Thyroid gland (tissue), 4 donors: ENCODE measurements at regions not wholly inside any gene's neighbourhood (a gene's known extent, or its start where the extent isn't known, plus 50 kb on each side); places are given as distances from the start of the nearest gene placed in this dataset.

Experiments
- DNase-seq, 2 donors: peaks; one replicate each; pipeline ENCODE4 v3.0.0-alpha.2; 2019
- H3K27ac ChIP-seq, 3 donors: fragments of 200-600 bp; sonication (generic); 1 replicate in 2 of 3; 2 replicates in 1 of 3; pipeline ENCODE4 v1.5.1; 2016 to 2019; ENCODE audit warnings: mild to moderate bottlenecking in 1 of 3, moderate library complexity in 1 of 3
- H3K27me3 ChIP-seq: fragments of 200-600 bp; sonication (generic); one replicate; pipeline ENCODE4 v1.5.1; 2019
- H3K36me3 ChIP-seq, 2 donors: fragments of 200-600 bp; sonication (generic); one replicate each; pipeline ENCODE4 v1.5.1; 2016 to 2019
- H3K4me1 ChIP-seq, 2 donors: fragments of 200-600 bp; sonication (generic); one replicate each; pipeline ENCODE4 v1.5.1; 2017 to 2019
- H3K4me3 ChIP-seq, 3 donors: fragments of 200-600 bp; sonication (generic); replicated peaks in 1 of 3; 1 replicate in 2 of 3; 2 replicates in 1 of 3; pipeline ENCODE4 v1.5.1; 2016; ENCODE audit warnings: mild to moderate bottlenecking in 1 of 3
- H3K9me3 ChIP-seq: fragments of 200-600 bp; sonication (generic); one replicate; pipeline ENCODE4 v1.5.1; 2017
- CTCF ChIP-seq, 6 experiments: fragments of 200-600 bp in 3 of 6; fragments of 450-650 bp in 3 of 6; sonication (generic) in 3 of 6; IDR thresholded peaks; one replicate each; pipeline ENCODE4 v1.5.1; 2016 to 2019; ENCODE audit warnings: antibody characterized with exemption in 6 of 6, mild to moderate bottlenecking in 2 of 6, inconsistent platforms in 1 of 6, moderate library complexity in 1 of 6
- POLR2A ChIP-seq, 2 donors: fragments of 450-650 bp; IDR thresholded peaks; one replicate each; pipeline ENCODE4 v1.6.1; 2017; ENCODE audit warnings: antibody characterized with exemption in 2 of 2, mild to moderate bottlenecking in 2 of 2, moderate library complexity in 1 of 2
- WGBS, 2 donors: methylation state at CpG; one replicate each; pipeline ENCODE4 v1.1.5; 2017; 5-methylcytosine and 5-hydroxymethylcytosine counted together
- intact Hi-C: fragments of 100-400 bp; cut with DNase I; formaldehyde crosslinking; loops from one replicate; pipeline ENCODE4 v1.15.1; 2023

GRCh38 chr2:82494739-82495138 is 1964.3 kb downstream of the SUCLG1 start:
- TF ChIP-seq POLR2A (IDR thresholded peaks at IDR 0.05): no peak
- TF ChIP-seq CTCF (IDR thresholded peaks at IDR 0.05): no peak
- no peak overlapping the region for H3K4me3 ChIP-seq
- no peak for DNase-seq
- H3K27ac ChIP-seq: no peak overlapping the region
- H3K4me1 ChIP-seq: no peaks in the 10 kb centered on the region
- H3K9me3 ChIP-seq: no peaks in the 10 kb centered on the region
- no peaks in the 10 kb centered on the region for H3K36me3 ChIP-seq
- no peaks in the 10 kb centered on the region for H3K27me3 ChIP-seq
- intact Hi-C loops: no loop called here
- WGBS, 2 donors: 65 to 69% methylated on average over 5 of the region's 5 CpGs

DNA sequence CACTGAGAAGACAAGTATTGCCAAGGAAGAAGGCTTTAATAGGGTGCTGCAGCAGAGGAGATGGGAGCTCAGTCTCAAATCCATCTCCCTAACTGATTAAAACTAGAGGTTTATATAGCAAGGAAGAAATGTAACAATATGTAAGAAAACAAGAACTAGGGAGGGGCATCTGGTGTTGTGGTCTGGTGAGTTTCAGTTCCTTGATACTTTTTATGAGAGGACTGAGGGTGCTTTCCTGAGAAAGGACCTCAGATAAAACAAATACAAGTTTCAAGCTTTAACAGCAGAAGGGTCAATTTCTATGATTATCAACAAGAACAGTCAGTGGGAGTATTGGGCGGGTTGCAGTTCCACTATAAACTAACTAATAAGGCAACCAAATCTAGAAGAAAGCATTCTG is 1967.5 kb downstream of the SUCLG1 start:
- Histone ChIP-seq H3K36me3 (no peaks in the 10 kb centered on the region), H3K27ac (no peak overlapping the region), H3K9me3 (no peaks in the 10 kb centered on the region), H3K27me3 (no peaks in the 10 kb centered on the region), H3K4me1 (no peaks in the 10 kb centered on the region), H3K4me3 (no peak overlapping the region)
- DNase-seq: no peak
- WGBS, 2 donors: 80 to 86% methylated on average over 1 of the region's 1 CpG
- intact Hi-C loops: no loop called here
- no peak for TF ChIP-seq POLR2A (IDR thresholded peaks at IDR 0.05)
- no peak for TF ChIP-seq CTCF (IDR thresholded peaks at IDR 0.05)

DNA sequence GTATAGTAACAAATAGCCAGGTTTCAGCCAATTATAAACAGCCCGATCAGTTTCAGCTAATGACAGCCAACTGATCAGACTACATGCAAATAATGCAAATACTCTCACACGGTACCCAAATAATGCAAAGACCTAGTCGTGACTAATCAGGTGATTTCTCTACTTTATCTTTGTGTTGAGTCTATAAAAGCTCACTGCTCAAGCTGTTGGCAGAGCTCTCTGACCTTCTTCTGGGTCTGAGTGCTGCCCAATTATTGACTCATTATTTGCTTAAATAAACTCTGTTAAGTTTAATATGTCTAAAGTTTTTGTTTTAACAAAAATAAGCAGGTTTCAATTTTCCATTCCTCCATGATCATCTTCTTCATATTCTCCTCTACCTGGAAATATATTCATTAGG is 1971.7 kb downstream of the SUCLG1 start:
- no peak overlapping the region for H3K27ac ChIP-seq
- TF ChIP-seq CTCF (IDR thresholded peaks at IDR 0.05) (no peak), POLR2A (IDR thresholded peaks at IDR 0.05) (no peak)
- DNase-seq: no peak
- no peaks in the 10 kb centered on the region for H3K4me1 ChIP-seq
- H3K36me3 ChIP-seq: no peaks in the 10 kb centered on the region
- no peaks in the 10 kb centered on the region for H3K27me3 ChIP-seq
- no peak overlapping the region for H3K4me3 ChIP-seq
- no peaks in the 10 kb centered on the region for H3K9me3 ChIP-seq
- WGBS, 2 donors: 87 to 88% methylated on average over 3 of the region's 3 CpGs
- intact Hi-C loops: no loop called here

DNA sequence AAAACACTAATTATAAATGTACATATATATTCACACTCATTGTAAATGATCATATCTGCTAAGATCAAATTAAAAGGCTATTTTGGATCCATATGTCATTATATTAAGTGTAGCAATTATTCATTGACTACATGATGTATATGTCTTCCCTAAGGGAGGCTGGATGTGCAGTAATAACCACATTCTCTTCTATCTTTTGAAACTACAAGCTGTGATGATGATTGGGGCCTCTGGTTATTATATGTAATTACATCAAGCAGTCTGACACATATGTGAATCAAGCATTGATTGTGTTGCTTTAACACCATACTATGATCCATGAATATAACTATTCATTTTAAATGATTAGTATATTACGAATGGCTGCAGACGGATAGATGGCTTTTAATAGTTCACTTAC is 1973.4 kb downstream of the SUCLG1 start:
- 93 to 95% methylated on average over 2 of the region's 2 CpGs for WGBS, 2 donors
- intact Hi-C loops: no loop called here
- TF ChIP-seq CTCF (IDR thresholded peaks at IDR 0.05) (no peak), POLR2A (IDR thresholded peaks at IDR 0.05) (no peak)

DNA sequence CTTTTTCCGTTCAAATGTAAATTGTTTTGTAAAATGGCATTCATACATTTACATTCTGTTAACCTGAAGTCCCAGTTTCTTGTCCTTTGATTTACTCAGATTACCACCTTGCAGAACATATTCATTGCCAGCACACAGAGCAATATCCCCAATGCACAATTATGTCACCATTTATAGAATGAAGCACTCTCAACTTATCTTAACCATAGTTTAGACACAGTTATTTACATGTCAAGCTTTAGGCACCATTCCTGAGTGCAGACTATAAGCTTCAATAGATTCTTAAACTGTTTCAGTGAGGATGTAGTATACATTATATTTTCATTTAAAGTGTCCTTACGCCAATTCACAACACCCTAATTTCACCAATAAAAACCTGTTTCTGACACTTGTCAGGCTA is 1977.9 kb downstream of the SUCLG1 start:
- Histone ChIP-seq H3K9me3 (no peaks in the 10 kb centered on the region), H3K36me3 (no peaks in the 10 kb centered on the region), H3K27me3 (no peaks in the 10 kb centered on the region), H3K27ac (no peak overlapping the region), H3K4me3 (no peak overlapping the region), H3K4me1 (no peaks in the 10 kb centered on the region)
- WGBS, 2 donors: 85 to 93% methylated on average over 2 of the region's 2 CpGs
- intact Hi-C loops: no loop called here
- DNase-seq: no peak
- no peak for TF ChIP-seq POLR2A (IDR thresholded peaks at IDR 0.05)
- no peak for TF ChIP-seq CTCF (IDR thresholded peaks at IDR 0.05)

More for the DNA sequence above, 1973.4 kb downstream of the SUCLG1 start:
- Histone ChIP-seq H3K4me3 (no peak overlapping the region), H3K9me3 (no peaks in the 10 kb centered on the region), H3K36me3 (no peaks in the 10 kb centered on the region), H3K27ac (no peak overlapping the region), H3K4me1 (no peaks in the 10 kb centered on the region), H3K27me3 (no peaks in the 10 kb centered on the region)
- DNase-seq: no peak
